Ramos (cell line): ENCODE measurements at regions not wholly inside any gene's neighbourhood (a gene's known extent, or its start where the extent isn't known, plus 50 kb on each side); places are given as distances from the start of the nearest gene placed in this dataset.

Source experiments
- in situ Hi-C: fragments of 300-500 bp; cut with MboI; formaldehyde crosslinking; loops from one replicate; pipeline ENCODE4 v1.14.3; 2022; ENCODE audit warnings: low sequenced_read_pairs; ENCODE audit not compliant: unreplicated experiment

DNA sequence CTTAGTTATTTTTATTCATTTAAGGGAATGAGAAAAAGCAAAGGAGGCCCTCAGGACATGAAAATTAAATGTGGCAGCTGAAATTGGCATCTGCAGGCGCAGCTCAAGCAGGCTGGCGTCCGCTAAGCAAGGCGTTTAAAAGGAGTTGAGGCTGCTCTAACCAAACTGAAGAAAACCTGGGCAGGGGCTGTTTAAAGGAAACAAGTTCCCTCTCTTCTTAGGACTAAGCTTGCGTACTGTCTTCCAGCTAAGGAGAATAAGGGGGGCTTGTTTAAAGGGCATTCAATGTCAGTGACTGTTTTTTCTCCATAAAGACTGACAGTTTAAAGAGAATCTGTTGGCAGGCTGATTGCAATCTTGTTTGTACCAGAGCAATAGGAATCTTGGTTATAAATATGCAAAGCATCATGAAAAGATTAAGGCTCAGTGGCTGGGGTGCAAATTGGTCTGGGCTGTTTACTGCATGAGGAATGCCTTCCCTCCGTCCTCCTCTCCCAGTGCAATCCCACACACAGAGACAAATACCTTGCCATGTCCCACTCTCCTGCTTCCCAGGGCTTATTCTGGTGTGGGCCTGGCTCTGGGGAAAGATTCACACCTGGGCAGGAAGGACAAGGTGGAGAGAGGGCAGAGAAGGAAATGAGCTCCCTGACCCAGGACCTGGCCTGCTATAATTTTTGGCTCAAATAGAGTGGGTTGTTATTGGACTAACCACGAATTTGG, 85.9 kb upstream of the LIFR start:
- in situ Hi-C loops = no loop called here

DNA sequence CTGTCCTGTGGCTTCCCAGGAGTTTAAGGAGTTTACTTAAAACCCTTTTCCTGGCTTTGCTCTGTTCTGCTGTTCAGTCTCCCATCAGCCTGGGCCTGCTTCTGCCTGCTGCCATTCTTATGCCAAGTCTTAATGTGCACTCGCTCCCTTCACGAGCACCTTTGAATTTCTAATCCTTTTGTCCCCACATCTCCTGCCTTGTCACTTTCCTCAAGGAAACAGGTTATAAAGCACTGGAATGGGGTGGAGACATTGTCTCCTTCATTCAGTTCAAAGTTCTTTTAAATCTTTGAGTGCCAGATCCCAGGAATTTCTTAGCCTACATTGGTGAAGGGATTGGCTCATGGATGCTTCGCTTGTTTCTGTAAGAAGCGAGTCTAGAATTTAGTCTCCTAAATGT, 87.2 kb upstream of the LIFR start:
- in situ Hi-C loops = no loop called here

DNA sequence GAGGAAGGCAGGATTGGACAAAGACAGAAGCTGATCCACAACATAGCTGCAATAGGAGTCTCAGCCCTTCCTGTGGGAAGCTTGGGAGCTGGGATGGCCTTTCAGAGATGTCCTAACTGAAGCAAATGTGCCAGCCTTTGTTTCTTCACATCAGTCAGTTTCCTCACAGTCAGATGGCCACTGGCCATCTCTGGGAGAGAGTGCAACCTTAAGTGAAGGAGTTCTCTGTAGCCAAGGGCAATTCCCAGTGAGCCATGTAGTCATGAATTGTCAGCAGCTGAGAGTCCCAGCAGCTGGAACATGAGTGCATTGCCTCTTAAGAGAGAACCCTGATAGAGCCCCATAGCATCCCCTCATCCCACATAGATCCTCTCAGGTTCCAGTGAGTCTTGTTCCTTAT, 89.1 kb upstream of the LIFR start:
- in situ Hi-C loops = no loop called here

DNA sequence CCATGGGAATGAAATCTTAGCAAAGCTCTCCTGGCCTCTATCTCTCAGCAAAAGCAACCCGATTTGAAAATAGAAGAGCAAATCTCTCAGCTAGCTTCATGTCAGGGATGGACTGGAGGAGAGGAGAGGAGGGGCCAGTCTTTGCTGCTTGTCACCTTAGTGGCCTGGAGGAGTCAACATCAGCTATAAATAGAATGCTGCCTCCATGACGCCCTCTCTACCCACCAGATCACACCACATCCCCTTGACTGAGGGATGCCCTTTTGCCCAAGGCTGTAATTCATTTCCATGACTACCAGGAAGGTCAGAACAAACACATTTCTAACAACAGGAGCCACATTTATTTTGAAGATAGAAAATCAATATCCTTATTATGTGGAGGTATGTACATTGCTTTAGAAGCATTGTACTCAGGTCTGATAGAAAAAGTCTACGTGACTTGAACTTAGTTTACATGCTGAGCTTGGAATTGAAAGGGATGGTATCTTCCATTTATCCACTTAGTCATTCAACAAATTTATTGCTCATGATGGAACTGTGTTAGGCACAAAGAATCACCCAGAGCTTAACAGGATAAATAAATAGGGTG, 92.4 kb upstream of the LIFR start:
- in situ Hi-C loops = no loop called here

DNA sequence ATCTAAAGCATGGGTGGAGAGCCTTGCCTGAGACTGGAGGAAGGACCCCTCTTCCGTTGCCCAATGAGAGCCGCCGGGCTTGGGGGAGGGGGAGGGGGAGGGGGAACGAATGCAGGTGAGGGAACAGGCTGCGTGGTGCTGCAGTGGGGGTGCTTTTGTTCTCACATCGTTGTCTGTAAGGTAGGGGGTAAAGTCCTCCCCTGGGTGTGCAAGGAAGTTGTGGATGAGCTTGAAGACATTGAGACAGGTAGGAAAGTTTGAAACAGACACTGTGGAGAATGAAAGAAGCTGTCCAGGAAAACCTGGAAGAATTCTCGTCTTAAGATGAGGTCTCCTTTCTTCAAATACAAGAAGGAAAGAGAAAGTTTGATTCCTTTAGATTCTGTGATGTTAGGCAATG, 94.1 kb upstream of the LIFR start:
- in situ Hi-C loops = loop anchor here (25.0 kb wide), 2 partner anchors 88 to 213 kb away; partner anchors contain the start of gene LIFR

DNA sequence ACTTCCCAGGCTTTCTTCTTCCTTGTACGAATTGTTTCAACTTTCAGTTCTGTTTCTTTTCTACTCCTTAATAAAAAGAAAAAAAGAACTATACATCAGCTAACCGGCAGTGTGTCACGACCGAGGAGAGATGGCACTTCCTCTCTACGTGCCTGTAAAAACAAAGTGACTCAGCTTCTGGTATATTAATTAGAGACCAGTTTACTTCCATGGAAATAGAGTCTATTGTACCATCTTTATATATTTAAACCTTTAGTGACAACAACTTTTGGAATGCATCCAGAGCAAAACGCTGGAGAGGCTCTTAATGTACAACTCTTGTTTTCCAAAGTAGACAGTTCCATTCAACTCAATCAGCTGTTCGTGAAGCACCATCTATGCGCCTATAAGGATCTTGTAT, 94.5 kb upstream of the LIFR start:
- in situ Hi-C loops = loop anchor here (25.0 kb wide), 2 partner anchors 89 to 214 kb away; partner anchors contain the start of gene LIFR

DNA sequence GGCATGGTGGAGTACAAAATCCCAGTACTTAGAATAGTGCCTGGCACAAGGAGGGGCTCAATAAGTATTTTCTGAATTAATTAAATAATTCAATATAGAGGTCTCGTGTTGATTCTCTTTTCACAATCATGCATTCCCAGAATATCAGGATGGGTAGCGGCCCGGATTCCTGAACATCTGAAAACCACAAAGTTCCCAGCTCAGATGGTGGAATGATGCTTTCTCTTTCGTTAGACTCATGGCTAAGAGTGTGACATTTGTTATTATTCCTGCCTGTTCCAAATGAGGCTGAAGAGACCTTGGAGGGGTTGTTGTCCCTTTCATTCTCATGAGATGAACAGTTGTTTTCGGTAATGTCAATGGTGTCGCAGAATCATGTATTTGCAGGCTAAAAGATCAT, 95.4 kb upstream of the LIFR start:
- in situ Hi-C loops = loop anchor here (25.0 kb wide), 2 partner anchors 90 to 215 kb away; partner anchors contain the start of gene LIFR

DNA sequence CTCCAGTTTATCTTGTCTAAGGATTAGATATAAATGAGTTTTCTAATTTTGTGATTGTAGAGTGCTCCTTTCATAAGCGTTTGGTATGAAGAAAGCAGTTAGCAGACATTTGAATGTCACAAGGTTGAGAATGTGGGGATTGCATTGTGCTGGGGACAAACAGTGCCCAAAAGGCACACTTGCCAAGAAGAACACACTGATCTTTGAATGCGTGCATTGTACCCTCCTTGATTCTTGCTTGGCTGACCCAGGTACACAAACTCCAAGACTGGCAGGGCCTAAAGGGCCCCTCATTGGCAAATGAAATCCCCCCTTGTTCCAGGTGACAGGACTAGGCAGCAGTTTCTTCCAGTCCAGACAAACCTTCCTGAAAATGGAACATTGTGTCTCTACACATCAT, 96.9 kb upstream of the LIFR start:
- in situ Hi-C loops = loop anchor here (25.0 kb wide), 2 partner anchors 91 to 216 kb away; partner anchors contain the start of gene LIFR

DNA sequence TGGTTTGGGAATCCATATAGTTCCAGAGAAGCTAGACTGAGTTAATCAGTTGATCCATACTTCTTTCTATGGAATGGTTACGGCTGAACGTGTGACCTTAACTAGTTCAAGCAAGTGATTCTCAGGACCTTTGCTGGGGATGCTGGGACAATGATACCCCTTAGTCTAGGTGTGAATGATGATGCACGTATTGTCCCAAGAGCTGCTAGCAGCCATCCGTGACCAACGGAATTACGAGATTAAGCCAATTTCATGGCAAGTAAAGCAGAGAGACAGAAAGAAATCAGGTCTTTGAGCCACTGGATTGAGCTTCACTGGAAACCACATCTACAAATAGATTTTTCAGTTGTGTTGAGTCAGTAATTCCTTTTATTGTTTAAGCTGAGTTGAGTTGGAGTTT, 99.2 kb upstream of the LIFR start:
- in situ Hi-C loops = loop anchor here (25.0 kb wide), 2 partner anchors 93 to 218 kb away; partner anchors contain the start of gene LIFR

DNA sequence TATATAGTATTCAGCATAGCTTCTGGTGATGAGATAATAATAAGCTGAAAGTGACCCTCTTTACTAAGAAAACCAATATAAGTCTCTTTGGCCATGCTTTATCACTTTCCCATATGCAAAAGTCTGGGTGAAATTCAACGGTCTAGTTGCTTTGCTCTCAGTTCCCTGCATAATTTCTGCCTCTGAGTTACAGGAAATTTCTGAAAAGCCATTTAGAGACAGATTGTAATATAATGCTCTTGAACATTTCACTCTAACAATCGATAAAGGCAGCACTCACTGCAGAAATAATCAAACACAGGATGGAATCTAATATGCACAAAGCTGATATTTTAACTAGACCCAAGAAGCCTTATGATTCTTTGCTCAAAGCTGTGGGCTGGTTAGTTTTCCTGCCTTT, 100.1 kb upstream of the LIFR start:
- in situ Hi-C loops = loop anchor here (25.0 kb wide), 2 partner anchors 94 to 219 kb away; partner anchors contain the start of gene LIFR

DNA sequence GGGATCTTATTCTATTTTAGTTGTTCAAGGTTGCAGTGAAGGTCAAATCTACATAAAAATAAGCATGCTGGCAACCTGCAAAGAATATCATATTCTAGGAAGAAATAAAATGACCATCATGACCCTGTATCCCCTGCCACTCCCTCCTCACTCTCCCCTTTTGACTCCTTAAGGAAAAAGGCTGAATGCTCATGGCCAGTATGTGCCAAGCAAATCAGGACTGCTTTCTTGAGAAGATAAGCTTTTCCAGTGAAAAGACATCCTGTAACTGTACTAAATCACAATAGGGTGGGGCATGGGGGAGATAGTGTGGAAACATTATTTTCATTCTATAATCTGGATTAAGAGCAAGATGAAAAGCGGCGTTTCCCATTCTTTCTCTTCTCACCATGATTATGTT, 100.6 kb upstream of the LIFR start:
- in situ Hi-C loops = loop anchor here (25.0 kb wide), 2 partner anchors 95 to 220 kb away; partner anchors contain the start of gene LIFR

DNA sequence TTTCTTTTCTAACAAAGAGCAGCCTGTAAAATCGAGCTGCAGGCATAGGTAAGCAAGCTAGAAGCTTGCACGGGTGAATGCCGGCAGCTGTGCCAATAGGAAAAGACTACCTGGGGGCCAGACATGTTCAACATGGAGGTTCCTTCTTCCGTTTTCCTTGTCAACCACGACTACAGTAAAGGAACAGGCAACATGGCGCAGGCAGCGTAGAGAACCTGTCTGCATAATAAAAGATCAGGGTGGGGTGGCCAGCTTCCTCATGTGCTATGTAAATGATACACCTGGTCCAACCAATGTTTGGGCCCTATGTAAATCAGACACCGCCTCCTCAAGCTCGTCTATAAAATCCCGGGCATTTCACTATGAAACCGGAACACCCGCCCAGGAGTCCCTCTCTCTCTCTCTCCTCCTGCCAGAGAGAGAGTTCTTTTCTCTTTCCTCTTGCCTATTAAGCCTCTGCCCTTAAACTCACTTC, 103.8 kb upstream of the LIFR start:
- in situ Hi-C loops = loop anchor here (25.0 kb wide), 2 partner anchors 98 to 223 kb away; partner anchors contain the start of gene LIFR

DNA sequence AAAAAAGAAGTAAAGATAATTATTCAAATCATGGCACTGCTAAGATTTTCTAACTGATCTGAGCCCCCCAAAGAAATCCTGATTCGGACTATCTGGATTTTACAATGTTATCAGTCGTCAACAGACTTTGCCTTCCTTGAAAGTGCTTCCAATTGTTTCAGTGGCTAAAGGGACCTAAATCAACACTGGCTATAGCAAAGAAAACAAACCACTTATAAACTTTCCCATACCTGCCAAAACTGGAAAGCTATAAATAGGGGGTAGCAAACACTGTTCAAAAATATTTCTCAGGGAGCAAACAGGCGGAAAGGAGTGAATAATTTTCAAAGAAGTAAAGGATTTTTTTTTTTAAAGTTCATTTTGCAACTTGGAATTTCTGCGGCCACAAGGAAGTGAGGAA, 105.6 kb upstream of the LIFR start:
- in situ Hi-C loops = loop anchor here (25.0 kb wide), 2 partner anchors 100 to 225 kb away; partner anchors contain the start of gene LIFR

DNA sequence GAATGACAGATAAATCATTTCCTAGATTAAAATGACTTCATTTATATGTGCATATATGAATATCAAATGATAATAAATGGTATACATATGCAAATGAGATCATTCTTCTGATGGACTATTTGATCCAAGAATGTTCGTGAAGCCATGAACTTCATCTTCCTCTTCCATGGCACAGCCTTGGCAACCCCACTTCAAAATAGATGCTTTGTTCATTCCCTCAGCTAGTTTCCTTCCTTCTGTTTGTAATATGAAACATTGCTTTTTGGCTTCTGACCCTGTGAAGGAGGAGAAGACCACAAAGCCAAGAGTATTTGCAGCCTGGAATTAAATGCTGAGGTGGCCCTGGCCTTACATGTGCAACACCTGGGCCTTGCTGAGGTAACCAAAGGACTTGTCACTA, 106.8 kb upstream of the LIFR start:
- in situ Hi-C loops = loop anchor here (25.0 kb wide), 2 partner anchors 101 to 226 kb away; partner anchors contain the start of gene LIFR

DNA sequence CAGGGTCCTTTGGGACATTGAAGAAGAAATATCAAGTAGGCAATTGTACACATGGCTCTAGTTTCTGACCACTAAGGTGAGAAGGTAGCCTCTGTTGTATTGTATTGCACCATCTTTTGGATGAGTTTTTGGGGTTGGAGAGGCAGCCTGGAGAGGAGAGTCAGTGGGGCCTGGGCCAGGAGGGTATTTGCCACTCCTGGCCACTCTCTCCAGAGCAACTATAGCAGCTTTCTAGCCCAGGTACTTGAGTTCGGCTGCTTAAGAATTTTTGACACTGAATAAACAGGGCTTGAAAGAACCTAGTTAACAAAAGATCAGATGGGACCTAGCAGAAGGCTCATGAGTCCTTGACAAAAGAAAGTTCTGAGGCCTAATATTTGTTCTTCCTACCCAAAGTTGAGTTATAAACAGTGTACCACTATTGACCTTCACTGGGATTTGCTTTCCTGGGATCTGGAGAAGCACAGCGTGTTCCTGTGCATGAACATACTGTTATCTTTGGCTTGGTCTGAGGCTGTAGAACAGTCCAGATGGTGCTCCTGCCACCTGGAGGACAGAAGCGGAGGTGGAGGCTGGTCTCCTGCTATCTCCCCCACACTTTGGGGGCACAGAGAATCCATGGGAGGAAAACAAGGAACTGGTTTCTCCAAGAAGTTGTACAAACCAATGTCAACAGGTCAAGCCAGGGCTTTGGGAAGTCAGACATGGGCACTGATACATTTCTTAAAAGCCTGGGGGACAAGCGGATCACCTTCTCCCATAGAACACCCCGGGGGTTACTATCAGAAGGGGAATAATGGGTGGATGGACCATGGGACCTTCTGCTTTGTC, 110.4 kb upstream of the LIFR start:
- in situ Hi-C loops = loop anchor here (25.0 kb wide), 2 partner anchors 105 to 230 kb away; partner anchors contain the start of gene LIFR

DNA sequence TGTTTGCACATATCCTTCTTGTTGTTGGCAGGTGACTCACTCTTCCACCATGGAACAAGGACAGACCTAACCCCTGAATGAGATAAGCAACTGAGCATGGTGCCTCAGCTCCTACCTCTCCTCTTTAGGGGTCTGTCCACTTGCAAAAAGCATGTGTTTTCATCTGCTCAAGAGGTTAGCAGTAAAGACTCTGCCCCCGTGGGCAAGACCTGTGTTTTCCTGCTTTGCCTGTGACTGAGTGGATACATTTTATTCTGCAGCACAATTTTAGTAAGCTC, 111.0 kb upstream of the LIFR start:
- in situ Hi-C loops = loop anchor here (25.0 kb wide), 2 partner anchors 105 to 230 kb away; partner anchors contain the start of gene LIFR

DNA sequence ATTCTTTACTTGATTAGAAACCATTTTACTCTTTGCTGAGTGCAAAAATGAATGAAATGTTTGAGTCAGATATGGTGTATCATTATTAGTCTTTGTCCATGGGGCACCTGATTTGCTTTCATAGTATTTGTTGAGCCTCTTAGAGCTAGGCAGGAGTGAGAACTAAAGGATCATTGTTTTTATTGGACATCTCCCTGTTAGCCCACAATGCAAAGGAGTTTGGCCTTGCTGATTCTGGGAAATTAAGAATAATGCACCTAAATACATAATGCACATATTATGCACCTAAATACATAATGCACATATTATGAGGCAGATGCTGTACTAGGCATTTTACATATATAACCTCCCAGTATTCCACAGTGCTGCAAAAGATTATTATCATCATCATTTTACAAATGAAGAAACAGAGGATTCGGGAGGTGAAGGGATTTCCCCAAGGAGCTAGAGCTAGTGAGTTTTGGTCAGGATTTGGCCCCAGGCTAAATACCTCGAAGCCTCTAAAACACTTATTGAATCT, 113.0 kb upstream of the LIFR start:
- in situ Hi-C loops = loop anchor here (25.0 kb wide), 2 partner anchors 107 to 232 kb away; partner anchors contain the start of gene LIFR

DNA sequence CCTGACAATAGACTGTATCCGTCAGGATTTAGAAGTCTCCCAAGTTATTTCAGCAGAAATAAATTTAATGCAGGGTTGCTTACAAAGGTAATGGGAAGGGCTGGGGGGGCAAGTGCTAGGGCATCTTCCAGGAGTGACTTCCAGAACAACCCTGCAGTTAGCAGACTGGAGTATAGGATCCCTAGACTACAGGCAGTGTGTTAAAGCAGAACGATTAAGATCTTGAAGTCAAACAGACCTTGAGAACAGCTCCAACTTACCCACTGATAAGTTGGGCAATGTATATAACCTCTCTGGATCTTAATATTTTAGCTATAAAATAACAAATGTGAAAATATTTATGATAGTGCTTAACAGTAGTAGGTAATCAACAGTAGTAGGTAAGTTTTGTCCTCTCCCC, 113.6 kb upstream of the LIFR start:
- in situ Hi-C loops = loop anchor here (25.0 kb wide), 2 partner anchors 108 to 233 kb away; partner anchors contain the start of gene LIFR

DNA sequence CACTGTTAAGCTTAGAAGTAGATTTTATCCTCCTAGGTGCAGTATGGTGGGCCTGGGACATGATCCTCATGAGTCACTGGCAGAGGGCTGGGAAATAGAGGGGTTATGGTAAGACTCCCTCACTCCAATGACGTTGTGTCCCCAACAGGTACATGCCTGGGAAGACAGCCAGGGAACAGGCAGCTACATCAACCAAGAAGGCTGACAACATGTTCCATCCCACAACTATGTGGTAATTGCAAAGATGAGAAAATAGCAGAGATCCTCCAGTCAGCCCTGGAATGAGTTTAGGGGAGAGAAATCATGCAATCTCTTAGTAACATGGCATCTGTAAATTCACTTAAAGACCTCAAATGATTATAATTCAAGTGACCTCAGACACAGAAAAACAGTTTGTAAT, 114.4 kb upstream of the LIFR start:
- in situ Hi-C loops = loop anchor here (25.0 kb wide), 2 partner anchors 109 to 234 kb away; partner anchors contain the start of gene LIFR
